GM18861 (cell line): ENCODE measurements at regions not wholly inside any gene's neighbourhood (a gene's known extent, or its start where the extent isn't known, plus 50 kb on each side); places are given as distances from the start of the nearest gene placed in this dataset.
A peak's percentile ranks its signal among the peaks of the same experiment; 100 is the strongest.
"Not testable (repeated sequence)": the region's sequence is repeated elsewhere in the genome, so short reads cannot be mapped to it uniquely, and the experiment has no call there.

ENCODE experiments used
- ATAC-seq: cut with Tn5 transposase; IDR thresholded peaks from one replicate; pipeline ENCODE4 v1.9.1; 2021; ENCODE audit not compliant: unreplicated experiment

GRCh38 chr1:116185161-116185701, 74.0 kb downstream of the MAB21L3 start:
- no peak for ATAC-seq

- ATAC-seq, result no peak
Observed at GRCh38 chr1:116189481-116189880, 78.3 kb downstream of the MAB21L3 start.

GRCh38 chr1:116191294-116191693, 80.1 kb downstream of the MAB21L3 start:
- no peak for ATAC-seq

GRCh38 chr1:116193768-116194167, 82.6 kb downstream of the MAB21L3 start:
- no peak for ATAC-seq

DNA sequence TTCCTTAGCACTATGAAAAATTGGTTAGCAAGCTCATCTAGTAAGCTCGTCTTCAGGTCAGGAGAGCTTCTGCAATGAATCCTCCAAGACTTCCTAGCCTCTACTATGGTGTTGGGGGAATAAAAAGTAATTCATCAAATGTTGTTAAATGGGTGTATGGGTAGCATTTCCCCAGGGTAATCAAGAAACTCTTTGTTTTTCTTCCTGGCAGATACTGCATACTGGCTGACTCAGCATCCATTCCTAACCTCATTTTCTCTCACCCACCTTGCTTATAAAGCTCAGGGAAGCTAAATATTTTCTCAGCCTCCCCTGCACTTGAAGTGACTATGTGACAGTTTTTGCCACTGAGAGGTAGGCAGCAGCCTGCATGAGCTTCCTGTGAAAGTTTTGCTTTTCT, 83.4 kb downstream of the MAB21L3 start:
- ATAC-seq, result no peak

DNA sequence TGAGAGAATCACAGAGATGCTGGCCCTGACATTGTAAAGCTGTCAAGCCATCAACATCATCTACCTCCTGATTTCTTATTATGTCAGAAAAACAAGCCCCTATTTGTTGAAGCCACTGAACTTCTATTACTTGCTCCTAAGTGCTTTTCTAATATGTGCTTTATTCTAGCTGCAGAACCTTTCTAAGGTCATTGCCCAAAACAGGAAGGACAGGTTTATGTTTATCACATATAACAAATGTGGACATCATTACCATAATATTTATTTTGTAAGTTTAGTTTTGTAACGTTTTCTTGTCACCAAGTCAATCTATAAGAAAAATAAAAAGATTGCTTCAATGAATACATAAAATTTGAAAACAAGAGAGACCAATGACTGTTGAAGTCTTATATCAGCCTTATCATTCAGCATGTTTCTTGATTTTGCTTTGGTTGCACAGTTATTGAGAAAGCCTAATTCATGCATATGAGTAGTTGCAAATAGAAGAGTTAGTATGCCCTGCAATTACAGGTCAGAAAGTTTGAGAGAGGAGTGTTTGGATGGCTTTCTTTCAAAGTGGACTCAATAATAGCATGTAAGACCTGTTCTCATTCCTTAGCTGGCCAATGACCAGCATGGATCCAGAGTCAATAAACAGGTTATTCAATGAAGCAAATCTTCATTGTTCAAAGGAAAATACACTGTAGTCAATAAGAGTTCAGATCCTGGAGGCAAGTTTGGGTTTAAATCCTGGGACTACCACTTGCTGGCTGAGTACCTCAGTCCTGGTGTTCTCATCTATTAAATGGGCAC, 84.1 kb downstream of the MAB21L3 start:
- no peak for ATAC-seq

DNA sequence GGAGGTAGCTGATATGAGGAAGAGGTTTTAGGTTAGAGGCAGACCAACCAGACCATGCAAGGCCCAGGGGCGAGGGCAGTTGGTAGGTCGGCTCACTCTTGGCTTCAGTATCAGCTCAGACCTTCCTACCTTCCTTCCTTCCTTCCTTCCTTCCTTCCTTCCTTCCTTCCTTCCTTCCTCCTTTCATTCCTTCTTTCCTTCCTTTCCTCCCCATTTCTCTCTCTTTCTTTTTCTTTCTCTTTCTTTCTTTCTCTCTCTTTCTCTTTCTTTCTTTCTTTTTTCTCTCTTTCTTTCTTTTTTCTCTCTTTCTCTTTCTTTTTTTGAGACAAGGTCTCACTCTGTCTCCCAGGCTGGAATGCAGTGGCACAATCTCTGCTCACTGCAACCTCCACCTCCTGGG, 89.1 kb downstream of the MAB21L3 start:
- not testable (repeated sequence) for ATAC-seq

DNA sequence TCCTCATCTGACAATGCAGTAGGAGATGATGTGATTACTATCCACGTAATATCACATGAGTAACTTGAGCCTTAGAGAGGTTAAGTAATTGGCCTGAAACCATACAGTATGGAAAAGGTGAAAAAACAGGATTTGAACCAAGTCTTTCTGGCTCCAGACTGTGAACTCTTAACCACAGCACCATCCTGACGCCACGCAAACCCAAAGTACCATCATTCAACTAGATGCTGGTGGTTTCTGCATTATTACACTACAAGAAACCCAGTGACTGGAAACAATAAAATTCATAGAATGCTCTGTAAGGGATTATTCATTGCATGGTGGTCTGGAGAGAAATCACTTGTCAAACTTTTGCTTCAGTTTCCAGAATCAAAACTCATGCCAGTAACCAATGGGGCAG, 90.7 kb downstream of the MAB21L3 start:
- ATAC-seq, result no peak

DNA sequence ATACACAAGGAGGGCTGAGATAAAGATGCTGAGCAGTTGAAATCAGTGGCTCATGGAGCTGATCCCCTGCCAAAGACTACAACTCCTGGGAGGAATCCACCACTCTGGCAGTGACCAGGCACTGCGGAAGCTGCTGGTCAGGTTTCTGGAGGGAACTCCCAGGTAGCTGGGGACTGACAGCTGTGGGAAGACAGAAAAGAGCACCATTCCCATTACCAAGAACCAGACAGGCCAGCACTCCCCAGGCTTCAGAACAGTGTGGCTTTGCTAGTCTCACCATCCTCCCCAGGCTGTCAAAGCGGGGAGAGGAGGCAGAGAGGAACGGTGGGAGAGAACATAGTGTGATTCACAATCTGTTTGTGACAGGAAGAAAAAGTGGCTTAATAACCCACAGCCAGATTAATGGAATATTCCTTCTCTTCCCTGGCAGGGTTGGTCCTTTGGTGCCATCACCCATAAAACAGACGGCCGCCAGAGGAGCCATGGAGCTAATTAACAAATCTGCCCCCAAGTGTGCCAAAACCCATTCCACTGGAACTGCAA, 92.1 kb downstream of the MAB21L3 start:
- ATAC-seq, result no peak

GRCh38 chr1:116203920-116204319, 92.7 kb downstream of the MAB21L3 start:
- ATAC-seq, result no peak

GRCh38 chr1:116205941-116206679, 94.9 kb downstream of the MAB21L3 start:
- no peak for ATAC-seq

GRCh38 chr1:116207126-116207735, 96.0 kb downstream of the MAB21L3 start:
- ATAC-seq, result no peak

GRCh38 chr1:116208136-116208535, 96.9 kb downstream of the MAB21L3 start:
- ATAC-seq, result no peak

GRCh38 chr1:116211294-116211693, 100.1 kb downstream of the MAB21L3 start:
- ATAC-seq, result no peak

GRCh38 chr1:116218922-116219321, 107.7 kb downstream of the MAB21L3 start:
- no peak for ATAC-seq

DNA sequence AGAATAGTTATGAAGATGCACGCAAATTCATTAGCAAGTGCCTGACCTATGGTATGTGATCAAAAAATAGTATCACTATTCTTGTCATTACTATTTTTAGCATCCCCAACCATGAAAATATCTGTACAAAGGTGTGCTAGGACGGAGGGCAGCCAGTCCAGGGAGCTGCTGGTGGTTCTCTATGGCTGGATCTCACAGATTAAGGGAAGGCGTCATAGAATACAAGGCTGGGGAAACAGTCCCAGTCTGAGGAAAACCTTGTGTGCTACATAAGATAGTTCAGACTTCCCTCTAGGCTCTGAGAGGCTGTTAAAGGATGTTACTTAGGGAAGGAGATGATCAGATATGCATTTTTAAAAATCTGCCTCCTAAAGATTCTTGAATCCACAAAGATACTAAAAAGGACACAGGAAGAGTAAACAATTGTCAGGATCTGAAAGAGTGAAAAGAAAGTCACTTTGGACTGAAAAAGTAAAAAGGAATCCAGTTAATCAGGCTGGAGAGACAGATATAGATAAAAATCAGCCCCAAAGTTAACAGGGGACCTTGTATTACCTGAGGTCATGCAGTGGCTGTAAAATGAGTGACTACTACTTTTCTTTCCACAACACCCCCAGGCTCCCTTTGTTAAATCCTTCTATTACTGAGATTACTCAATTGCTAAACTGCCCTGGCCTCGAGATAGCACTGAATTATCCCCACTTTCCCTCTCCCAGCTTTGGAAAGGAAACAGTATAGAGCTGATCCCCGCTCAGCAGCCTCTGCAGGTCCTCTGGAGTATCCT, 108.6 kb downstream of the MAB21L3 start:
- no peak for ATAC-seq

DNA sequence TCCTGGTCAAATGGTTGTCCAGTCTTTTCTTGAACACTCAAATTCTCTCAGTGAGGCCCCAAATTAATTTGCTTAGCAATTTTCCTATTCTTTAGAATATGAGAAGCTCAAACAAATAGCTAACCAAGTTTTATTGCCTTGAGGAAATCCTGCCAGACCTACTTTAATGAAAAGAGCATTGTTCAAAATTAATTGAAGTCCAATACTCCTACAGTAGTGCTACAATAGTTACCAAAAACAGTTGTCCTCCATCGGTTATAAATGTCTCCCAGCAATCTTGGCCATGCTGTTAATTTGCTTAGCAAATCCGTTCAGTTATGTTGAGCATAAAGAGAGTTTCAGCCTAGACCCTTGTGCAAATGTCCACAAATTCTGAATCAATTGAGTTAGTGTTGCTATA, 112.9 kb downstream of the MAB21L3 start:
- ATAC-seq, result no peak

DNA sequence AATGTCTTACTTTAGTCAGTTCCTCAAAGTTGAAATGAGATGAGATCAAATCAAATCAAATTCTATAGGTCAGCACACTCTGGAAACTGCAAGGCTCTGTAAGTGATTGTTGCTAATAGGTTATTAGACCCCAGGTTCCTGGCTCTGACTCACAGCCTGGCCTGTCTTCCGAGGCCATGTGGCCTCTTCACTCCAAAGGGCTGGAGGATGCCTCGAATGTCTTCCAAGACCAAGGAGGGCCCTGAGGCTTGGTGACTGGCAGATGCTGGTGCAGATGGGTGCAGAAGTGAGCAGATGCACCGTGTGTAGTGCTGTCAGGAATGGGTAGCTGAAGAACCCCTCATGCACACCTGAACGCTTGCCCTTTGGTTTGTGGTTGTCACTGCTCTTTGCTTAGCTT, 113.4 kb downstream of the MAB21L3 start:
- no peak for ATAC-seq

- peak; percentile 52 for ATAC-seq
Observed at GRCh38 chr1:116226017-116226416, 114.8 kb downstream of the MAB21L3 start.

DNA sequence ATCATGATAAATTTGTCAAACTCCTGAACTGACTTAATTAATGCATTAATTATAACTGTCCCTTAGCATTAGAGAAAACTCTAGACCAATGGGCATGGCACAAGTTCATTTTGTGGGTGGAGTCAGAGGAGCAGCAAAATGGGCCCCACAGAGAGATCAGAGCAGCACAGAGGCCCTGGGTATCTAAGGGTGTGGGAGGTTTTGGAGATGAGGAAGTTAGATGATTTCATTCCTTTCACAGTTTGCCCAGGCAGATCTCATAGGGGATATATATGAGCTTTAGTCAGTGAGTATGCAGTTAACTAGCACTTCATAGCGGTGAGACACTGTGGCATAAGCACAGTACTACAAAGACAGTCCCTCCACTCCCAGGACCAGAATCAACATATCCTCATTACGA, 117.3 kb downstream of the MAB21L3 start:
- ATAC-seq, result no peak

- ATAC-seq, result no peak
Observed at GRCh38 chr1:116230712-116231111, 119.5 kb downstream of the MAB21L3 start.
